HG02588 (cell line): ENCODE measurements at regions not wholly inside any gene's neighbourhood (a gene's known extent, or its start where the extent isn't known, plus 50 kb on each side); places are given as distances from the start of the nearest gene placed in this dataset.

Experiments
- ATAC-seq: cut with Tn5 transposase; IDR thresholded peaks from one replicate; pipeline ENCODE4 v1.9.1; 2021; ENCODE audit warnings: mild to moderate bottlenecking, moderate library complexity; ENCODE audit not compliant: unreplicated experiment

DNA sequence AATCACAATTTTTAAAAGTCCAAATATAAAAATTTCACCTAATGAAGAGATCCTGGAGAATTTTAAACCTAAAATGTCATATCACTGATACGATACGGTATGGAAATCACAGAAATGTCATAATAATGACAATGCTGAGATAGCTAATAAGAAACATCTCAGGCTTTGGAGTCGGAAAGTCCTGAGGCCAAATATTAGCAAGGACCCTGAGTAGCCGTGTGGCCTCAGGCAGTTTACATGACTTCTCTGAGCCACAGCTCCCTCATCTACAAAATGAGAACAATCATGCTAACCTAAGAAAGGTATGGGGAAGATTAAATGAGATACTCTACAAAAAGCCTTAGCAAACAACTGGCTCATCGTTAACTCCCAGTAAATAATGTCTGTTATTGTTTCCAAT, 100.9 kb upstream of the NEBL start:
- ATAC-seq = no peak

DNA sequence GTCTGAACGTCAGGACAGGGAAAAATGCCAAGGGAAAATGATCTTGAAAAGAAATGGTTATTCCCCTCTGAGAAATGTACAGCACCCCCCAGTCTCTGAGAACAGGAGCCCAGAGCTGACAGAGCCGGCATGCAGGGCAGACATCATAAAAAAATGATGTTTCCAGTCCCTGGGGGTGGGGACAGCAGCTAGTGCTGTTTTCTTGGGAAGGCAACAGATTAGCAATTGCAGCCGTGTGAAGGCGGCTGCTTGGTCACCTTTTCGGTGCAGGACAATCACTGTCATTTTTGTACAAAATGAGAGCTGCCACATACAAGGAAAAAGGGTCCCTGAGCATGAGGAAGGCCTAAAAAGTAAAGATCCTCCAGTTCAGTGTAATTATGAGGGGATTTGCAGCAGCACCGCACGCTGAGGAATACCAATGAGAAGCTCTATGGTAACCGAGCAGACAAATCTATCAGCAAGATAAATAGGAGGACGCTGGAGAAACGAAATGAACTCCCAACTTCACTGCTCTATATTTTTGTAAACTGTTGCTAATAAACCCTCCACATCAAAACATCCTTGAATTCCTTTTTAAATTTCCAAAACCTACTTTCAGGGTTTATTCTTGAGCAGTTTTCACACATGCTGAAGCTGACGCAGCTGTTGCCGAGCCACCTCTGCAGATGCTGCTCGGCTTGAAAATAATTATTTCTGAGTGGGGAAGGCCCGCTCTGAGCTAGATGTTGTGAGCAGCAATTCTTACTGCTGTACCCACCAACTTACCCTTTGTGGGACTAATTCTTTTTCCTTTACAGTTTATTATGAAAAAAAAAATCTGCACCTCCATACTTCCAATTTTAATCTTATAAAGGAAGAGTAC, 98.2 kb upstream of the NEBL start:
- ATAC-seq = no peak

- ATAC-seq = no peak
Measured at GRCh38 chr10:20993830-20994527, 96.9 kb upstream of the NEBL start.

- ATAC-seq = no peak
Measured at GRCh38 chr10:20993389-20993788, 96.3 kb upstream of the NEBL start.

GRCh38 chr10:20991526-20991925, 94.4 kb upstream of the NEBL start:
- ATAC-seq = no peak

GRCh38 chr10:20990604-20991003, 93.5 kb upstream of the NEBL start:
- ATAC-seq = no peak

GRCh38 chr10:20988357-20988983, 91.4 kb upstream of the NEBL start:
- ATAC-seq = no peak

- ATAC-seq = no peak
Measured at GRCh38 chr10:20986049-20986448, 88.9 kb upstream of the NEBL start.

DNA sequence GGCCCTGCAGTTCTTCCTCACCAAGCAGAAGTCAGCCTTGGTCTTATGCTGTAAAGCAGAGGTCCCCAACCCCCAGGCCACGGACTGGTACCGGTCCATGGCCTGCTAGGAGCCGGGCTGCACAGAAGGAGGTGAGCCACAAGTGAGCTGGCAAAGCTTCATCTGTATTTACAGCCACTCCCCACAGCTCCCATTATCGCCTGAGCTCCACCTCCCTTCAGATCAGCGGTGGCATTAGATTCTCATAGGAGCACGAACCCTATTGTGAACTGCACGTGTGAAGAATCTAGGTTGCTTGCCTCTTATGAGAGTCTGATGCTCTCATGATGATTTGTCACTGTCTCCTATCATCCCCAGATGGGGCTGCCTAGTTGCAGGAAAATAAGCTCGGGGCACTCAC, 87.6 kb upstream of the NEBL start:
- no peak for ATAC-seq

GRCh38 chr10:20981419-20981953, 84.4 kb upstream of the NEBL start:
- no peak for ATAC-seq

DNA sequence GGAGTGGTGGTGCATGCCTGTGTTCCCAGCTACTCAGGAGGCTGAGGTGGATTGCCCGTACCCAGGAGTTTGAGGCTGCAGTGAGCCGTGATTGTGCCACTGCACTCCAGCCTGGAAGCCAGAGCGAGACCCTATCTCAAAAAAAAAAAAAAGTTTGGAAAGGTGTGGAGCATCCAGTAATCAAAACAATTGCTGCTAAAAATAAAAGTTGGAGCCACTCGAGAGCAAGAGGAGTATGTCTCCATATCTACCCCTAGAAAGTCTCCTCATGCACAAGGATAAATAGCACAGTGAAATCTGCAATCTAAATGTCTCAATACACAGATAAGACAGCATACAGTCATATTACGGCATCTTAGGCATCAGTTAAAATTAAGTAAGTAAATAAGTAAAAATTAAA, 81.5 kb upstream of the NEBL start:
- ATAC-seq = no peak

GRCh38 chr10:20977300-20977699, 80.2 kb upstream of the NEBL start:
- ATAC-seq = no peak

- ATAC-seq = no peak
Measured at GRCh38 chr10:20976891-20977290, 79.8 kb upstream of the NEBL start.

DNA sequence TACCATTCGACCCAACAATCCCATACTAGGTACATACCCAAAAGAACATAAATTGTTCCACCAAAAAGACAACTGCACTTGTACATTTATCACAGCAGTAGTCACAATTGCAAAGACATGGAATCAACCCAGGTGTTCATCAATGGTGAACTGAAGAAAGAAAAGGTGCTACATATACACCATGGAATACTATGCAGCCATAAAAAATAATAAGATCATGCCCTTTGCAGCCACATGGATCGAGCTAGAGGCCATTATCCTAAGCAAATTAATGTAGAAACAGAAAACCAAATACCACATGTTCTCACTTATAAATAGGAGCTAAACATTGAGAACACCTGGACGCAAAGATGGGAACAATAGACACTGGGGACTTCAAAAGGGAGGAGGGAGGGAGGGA, 79.3 kb upstream of the NEBL start:
- no peak for ATAC-seq

DNA sequence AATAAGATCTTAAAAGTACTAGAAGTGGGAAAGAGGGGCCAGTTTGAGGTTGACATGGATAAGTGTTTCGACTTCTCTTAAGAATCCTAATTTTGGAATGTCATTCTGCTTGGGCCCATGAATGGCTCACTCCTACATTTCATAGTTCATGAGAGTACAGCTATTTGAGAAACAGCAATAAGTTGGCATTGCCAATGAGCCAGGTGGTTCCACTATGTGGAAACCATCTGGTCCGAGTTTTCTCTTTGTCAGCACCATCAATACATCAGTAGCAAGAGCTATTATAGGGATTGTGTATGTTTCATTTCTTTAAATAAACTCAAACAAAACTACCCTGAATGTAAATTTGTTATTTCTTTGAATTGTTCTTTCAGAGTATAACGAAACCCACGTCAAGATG, 78.1 kb upstream of the NEBL start:
- no peak for ATAC-seq

DNA sequence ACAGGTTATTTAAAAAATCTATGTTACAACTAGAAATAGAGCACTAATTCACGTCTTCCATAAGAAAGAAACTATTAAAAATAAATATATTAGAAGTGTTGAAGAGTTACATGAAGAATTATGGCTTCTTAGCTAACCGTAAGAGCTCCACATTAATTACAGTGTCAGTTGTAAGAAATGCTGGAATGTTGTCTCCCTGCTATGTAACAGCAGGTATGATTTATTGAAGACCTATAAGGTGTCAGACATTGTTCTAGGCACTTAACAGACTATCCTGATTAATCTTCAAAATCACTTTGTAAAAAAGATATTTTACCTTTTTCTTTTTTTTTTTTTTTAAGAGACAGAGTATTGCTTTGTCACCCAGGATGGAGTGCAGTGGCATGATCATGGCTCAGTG, 75.8 kb upstream of the NEBL start:
- no peak for ATAC-seq

DNA sequence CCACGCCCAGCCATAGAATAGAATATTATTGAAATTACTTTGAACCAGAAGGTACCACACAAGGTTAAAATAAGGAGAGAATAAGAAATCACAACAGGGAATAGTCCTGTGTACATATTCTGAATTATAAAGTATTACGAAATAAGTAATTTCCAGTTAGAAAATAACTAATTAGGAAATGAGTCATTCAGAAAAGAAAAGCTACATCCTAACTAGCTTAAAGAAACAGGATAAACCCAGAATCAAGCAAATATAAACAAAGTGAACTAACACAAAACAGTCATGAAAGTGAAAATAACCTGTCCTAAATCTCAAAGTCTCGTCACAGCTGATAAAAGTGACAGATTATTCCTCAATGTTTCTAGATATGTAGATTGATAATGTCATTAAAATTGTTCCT, 74.8 kb upstream of the NEBL start:
- no peak for ATAC-seq

GRCh38 chr10:20970708-20971107, 73.6 kb upstream of the NEBL start:
- ATAC-seq = peak; percentile 94

- no peak for ATAC-seq
Measured at GRCh38 chr10:20970044-20970443, 72.9 kb upstream of the NEBL start.

DNA sequence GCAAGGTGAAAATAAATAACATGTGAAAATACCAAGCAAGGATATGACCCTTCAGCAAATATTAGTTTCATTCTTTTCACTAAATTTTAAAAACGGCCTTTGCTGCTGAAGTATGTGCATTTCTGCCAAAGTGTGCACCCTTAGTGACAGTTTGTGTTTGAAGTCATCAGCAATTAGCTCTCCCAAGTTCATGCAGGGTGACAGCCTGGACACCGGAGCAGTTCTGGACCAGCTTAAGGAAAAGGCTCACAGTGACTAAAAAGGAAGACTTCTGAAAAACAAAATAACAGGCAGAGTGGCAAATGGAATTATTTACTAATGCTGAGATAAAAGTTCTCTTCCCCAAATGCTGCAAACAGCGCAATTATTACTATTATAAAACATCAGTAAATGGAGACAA, 69.3 kb upstream of the NEBL start:
- no peak for ATAC-seq

DNA sequence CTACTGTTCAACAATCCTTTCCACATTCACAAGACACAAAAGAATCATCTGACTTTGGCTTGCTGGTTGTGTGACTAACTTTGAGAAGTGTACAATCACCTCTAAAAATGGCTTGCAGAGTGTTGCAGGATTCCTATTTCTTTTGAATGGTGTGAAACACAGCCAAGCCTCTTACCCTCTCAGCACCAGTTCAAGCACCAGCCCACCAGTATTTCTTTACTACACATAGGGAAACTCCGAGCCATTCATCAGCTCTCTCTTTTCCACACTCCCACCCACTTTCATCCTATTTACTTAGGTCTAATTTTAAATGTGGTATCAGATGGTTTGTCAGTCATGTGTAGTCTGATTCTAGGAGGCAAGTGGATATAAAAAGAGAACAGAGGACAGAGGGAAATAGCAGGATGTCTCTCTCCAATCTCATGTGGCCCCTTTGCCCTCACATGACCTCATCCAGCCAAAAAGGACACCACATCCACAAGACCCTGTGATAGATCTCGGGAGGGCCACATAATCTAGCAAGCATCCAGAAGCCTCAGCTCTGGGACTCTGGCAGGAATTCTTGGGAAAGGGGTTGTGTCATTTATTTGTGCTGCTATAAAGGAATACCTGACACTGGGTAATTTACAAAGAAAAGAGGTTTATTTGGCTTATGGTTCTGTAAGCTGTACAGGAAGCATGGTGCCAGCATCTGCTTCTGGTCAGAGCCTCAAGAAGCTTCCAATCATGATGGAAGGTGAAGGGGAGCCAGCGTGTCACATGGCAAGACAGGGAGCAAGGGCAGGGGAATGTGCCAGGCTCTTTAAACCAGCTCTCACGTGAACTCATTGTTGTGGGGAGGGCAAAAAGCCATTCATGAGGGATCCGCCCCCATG, 66.8 kb upstream of the NEBL start:
- ATAC-seq = no peak
